CD4-positive, alpha-beta T cell (primary cell): ENCODE measurements at regions not wholly inside any gene's neighbourhood (a gene's known extent, or its start where the extent isn't known, plus 50 kb on each side); places are given as distances from the start of the nearest gene placed in this dataset.
A peak's percentile ranks its signal among the peaks of the same experiment; 100 is the strongest.

Experiments
- ATAC-seq: fragments of 200-7000 bp; cut with Tn5 transposase; one replicate; pipeline ENCODE4 v1.10.0; 2022; ENCODE audit warnings: mild to moderate bottlenecking; ENCODE audit not compliant: poor library complexity
- CTCF ChIA-PET: fragments of 350-600 bp; sonication (Branson Sonifier 250); formaldehyde crosslinking; loops from one replicate; lab custom pipeline; 2021; ENCODE audit warnings: antibody characterized with exemption, inconsistent platforms; lab: Charles Lee
- POLR2A ChIA-PET: fragments of 350-600 bp; sonication (Branson Sonifier 250); formaldehyde crosslinking; loops from one replicate; lab custom pipeline; 2021; ENCODE audit warnings: antibody characterized with exemption, inconsistent platforms; lab: Charles Lee
- DNase-seq, 14 experiments: peaks; one replicate each; pipeline ENCODE4 v3.0.0-alpha.2; 2013 to 2020; ENCODE audit warnings: mixed read lengths in 2 of 14
- H3K27ac ChIP-seq, 2 donors: one replicate each; pipeline versions ENCODE4 v1.5.1 to v1.7.0; 2013; ENCODE audit warnings: low read length in 2 of 2, low read depth in 1 of 2, mild to moderate bottlenecking in 1 of 2
- H3K27me3 ChIP-seq, 2 experiments: 1 replicate in 1 of 2; 2 replicates in 1 of 2; pipeline versions ENCODE4 v1.6.1 to v1.7.0; 2013; ENCODE audit warnings: low read length in 2 of 2, control low read depth in 1 of 2, mild to moderate bottlenecking in 1 of 2, moderate library complexity in 1 of 2; ENCODE audit not compliant: insufficient read depth in 2 of 2, control insufficient read depth in 1 of 2
- H3K36me3 ChIP-seq: one replicate; pipeline ENCODE4 v1.6.1; 2013; ENCODE audit warnings: low read length, control low read depth; ENCODE audit not compliant: insufficient read depth
- H3K4me1 ChIP-seq: one replicate; pipeline ENCODE4 v1.6.1; 2013; ENCODE audit warnings: low read length, control low read depth; ENCODE audit not compliant: insufficient read depth
- H3K4me3 ChIP-seq: one replicate; pipeline ENCODE4 v1.5.1; 2013; ENCODE audit warnings: mild to moderate bottlenecking, low read length, moderate library complexity
- H3K9me3 ChIP-seq, 2 experiments: 1 replicate in 1 of 2; 2 replicates in 1 of 2; pipeline versions ENCODE4 v1.6.1 to v1.7.0; 2013; ENCODE audit warnings: low read length in 2 of 2, mild to moderate bottlenecking in 2 of 2, control low read depth in 1 of 2, moderate library complexity in 1 of 2; ENCODE audit not compliant: control insufficient read depth in 1 of 2, insufficient read depth in 1 of 2
- H3K27ac Mint-ChIP-seq: one replicate; pipeline ENCODE4 v1.8.0; 2020; ENCODE audit warnings: mixed read lengths
- H3K27me3 Mint-ChIP-seq: one replicate; pipeline ENCODE4 v1.8.0; 2021; ENCODE audit warnings: mixed read lengths
- H3K36me3 Mint-ChIP-seq: one replicate; pipeline ENCODE4 v1.8.0; 2021; ENCODE audit warnings: low read depth, mixed read lengths
- H3K4me1 Mint-ChIP-seq: one replicate; pipeline ENCODE4 v1.8.0; 2021; ENCODE audit warnings: low read depth, mixed read lengths
- H3K4me3 Mint-ChIP-seq: one replicate; pipeline ENCODE4 v1.8.0; 2020; ENCODE audit warnings: mild to moderate bottlenecking, mixed read lengths
- H3K9me3 Mint-ChIP-seq: one replicate; pipeline ENCODE4 v1.8.0; 2020; ENCODE audit warnings: mixed read lengths
- CTCF ChIP-seq: fragments of 200-600 bp; IDR thresholded peaks from one replicate; pipeline ENCODE4 v1.8.0; 2022; ENCODE audit warnings: antibody characterized with exemption, mild to moderate bottlenecking
- intact Hi-C, 2 experiments: fragments of 100-400 bp; cut with DNase I in 1 of 2; cut with micrococcal nuclease in 1 of 2; formaldehyde crosslinking; loops; one replicate each; pipeline versions ENCODE4 v1.15.1 to v1.9.0; 2023 to 2025; cut with DNase I, micrococcal nuclease

DNA sequence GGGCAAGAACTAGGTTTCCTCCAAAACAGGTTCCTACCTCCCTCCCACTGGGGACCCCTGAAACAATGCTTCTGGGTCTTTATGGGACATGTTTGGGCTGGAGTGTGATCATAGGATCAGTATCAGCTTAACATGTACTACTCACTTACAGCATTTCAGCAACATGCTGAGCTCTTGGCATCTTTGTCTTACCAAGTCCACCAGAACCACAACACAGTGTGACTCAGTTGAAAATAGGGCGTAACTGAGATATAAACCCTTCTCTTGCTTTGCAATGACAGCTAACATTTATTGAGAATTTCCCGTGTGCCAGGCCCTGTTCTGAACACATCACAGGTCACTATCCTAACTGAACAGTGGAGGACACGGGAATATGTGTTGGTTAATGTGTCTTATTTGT lies 218.5 kb upstream of the LNX1 start:
- intact Hi-C loops = no loop called here
- H3K9me3 Mint-ChIP-seq = no peaks in the 10 kb centered on the region
- CTCF ChIA-PET = no interaction called here

DNA sequence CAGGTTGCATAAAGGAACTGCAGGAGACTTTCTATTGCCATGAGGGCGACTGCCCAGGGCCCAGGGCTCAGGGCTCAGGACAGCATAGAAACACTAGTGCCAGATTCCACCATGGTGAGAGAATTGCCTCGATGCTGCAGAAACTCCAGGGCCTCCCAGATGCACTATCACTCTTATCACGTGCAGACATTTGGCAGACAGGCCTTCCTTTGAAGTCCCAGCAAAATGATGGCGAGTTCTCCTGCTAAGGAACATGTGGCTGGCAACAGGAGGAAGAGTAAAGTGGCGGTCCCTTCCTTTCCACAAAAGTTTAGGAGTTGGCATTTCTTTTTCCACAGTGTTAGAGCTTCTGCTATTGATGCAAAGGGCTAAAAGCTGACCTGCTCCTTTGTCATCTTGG lies 214.0 kb upstream of the LNX1 start:
- intact Hi-C loops = no loop called here
- CTCF ChIA-PET = no interaction called here
- TF ChIP-seq CTCF = no peak

More for the DNA sequence above, 218.5 kb upstream of the LNX1 start:
- POLR2A ChIA-PET = no interaction called here
- H3K4me3 ChIP-seq = no peak overlapping the region
- Mint-ChIP-seq H3K4me1 (no peaks in the 10 kb centered on the region), H3K27ac (no peak overlapping the region), H3K36me3 (no peaks in the 10 kb centered on the region), H3K27me3 (peaks cover 13% of the 10 kb centered on the region), H3K4me3 (no peak overlapping the region)
- no peaks in the 10 kb centered on the region for H3K4me1 ChIP-seq
- no peak overlapping the region for H3K27ac ChIP-seq
- DNase-seq = no peak
- peaks cover 0 to 4% of the 10 kb centered on the region in 2 experiments for H3K9me3 ChIP-seq
- peaks cover 0 to 2% of the 10 kb centered on the region in 2 experiments for H3K27me3 ChIP-seq
- H3K36me3 ChIP-seq = no peaks in the 10 kb centered on the region
- TF ChIP-seq CTCF = no peak
- no peak for ATAC-seq

GRCh38 chr4:53804719-53805118 lies 213.4 kb upstream of the LNX1 start:
- Histone ChIP-seq H3K4me3 (no peak overlapping the region), H3K36me3 (no peaks in the 10 kb centered on the region), H3K9me3 (peaks cover 0 to 7% of the 10 kb centered on the region in 2 experiments), H3K27ac (no peak overlapping the region), H3K27me3 (peaks cover 0 to under 1% of the 10 kb centered on the region in 2 experiments), H3K4me1 (no peaks in the 10 kb centered on the region)
- ChIA-PET POLR2A (no interaction called here), CTCF (no interaction called here)
- no peaks in the 10 kb centered on the region for H3K4me1 Mint-ChIP-seq
- peak in 2 of 14 experiments; percentile 20 to 25 for DNase-seq
- ATAC-seq = no peak
- no peaks in the 10 kb centered on the region for H3K27me3 Mint-ChIP-seq
- intact Hi-C loops = no loop called here
- TF ChIP-seq CTCF = no peak
- H3K4me3 Mint-ChIP-seq = no peak overlapping the region
- H3K27ac Mint-ChIP-seq = no peak overlapping the region
- no peaks in the 10 kb centered on the region for H3K9me3 Mint-ChIP-seq
- no peaks in the 10 kb centered on the region for H3K36me3 Mint-ChIP-seq

More for the DNA sequence above, 214.0 kb upstream of the LNX1 start:
- no peaks in the 10 kb centered on the region for H3K4me1 ChIP-seq
- no peak for DNase-seq
- H3K4me1 Mint-ChIP-seq = no peaks in the 10 kb centered on the region
- H3K9me3 Mint-ChIP-seq = no peaks in the 10 kb centered on the region
- H3K27me3 ChIP-seq = peaks cover 0 to 2% of the 10 kb centered on the region in 2 experiments
- H3K27ac Mint-ChIP-seq = no peak overlapping the region
- no peaks in the 10 kb centered on the region for H3K36me3 Mint-ChIP-seq
- no peak overlapping the region for H3K4me3 ChIP-seq
- peaks cover 0 to 7% of the 10 kb centered on the region in 2 experiments for H3K9me3 ChIP-seq
- POLR2A ChIA-PET = no interaction called here
- no peaks in the 10 kb centered on the region for H3K36me3 ChIP-seq
- no peak for ATAC-seq
- H3K27me3 Mint-ChIP-seq = no peaks in the 10 kb centered on the region
- H3K27ac ChIP-seq = no peak overlapping the region
- H3K4me3 Mint-ChIP-seq = no peak overlapping the region
